HG03457 (cell line): ENCODE measurements at regions not wholly inside any gene's neighbourhood (a gene's known extent, or its start where the extent isn't known, plus 50 kb on each side); places are given as distances from the start of the nearest gene placed in this dataset.
A peak's percentile ranks its signal among the peaks of the same experiment; 100 is the strongest.

Experiments used
- ATAC-seq: cut with Tn5 transposase; IDR thresholded peaks from one replicate; pipeline ENCODE4 v1.9.1; 2021; ENCODE audit warnings: moderate number of reproducible peaks; ENCODE audit not compliant: unreplicated experiment

DNA sequence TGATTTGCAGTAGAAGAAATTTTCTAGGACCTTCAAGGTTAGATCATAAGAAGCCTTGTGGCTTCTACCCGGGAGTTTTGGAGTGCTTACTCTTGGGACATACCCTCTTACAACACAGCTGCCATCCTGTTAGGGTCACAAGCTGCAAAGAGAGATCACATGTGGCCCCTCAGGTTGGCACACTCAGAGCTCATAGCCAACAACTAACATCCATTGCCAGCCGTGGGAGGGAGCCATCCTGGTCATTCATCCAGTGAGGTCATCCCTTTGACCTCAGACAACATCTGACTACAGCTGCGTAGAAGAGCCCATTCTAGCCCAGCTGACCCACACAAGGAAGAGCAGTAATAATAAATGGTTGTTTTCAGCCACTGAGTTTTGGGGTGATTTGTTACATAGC lies 76.9 kb upstream of the NABP1 start:
- ATAC-seq = no peak

DNA sequence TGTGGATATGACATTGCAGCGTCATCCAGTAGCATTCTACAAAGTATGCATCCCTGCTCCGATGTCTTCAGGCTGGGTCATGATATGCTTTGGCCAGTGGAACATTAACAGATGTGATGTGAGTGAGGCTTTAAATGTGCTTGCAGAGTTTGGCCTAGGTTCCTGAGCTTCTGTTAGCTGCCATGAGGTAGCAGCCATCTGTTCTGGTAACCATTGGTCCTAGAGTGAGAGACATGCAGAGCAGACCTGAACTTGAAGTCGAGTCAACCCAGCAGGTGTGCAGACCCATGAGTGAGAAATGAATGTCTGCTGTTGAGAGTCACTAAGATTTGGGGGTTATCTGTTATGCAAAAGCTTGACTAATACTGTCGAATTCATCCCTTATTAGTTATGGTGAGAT lies 73.8 kb upstream of the NABP1 start:
- no peak for ATAC-seq

DNA sequence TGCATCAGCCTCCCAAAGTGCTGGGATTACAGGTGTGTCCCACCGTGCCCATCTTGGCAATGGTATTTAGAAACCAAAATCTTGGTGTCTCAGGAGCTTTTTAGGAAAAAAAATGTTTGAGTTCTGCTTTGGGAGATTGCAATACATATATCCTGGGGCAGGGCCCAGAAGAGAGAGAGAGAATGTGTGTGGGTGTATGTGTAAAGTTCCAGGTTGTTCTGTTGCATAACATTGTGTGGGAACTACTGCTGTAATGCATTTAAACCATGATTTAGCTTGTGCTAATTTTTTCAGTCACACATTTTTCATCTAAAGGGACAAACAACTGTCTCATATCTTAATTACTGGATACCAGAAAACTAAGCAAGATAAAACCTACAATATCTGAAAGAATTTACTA lies 70.8 kb upstream of the NABP1 start:
- ATAC-seq = no peak

DNA sequence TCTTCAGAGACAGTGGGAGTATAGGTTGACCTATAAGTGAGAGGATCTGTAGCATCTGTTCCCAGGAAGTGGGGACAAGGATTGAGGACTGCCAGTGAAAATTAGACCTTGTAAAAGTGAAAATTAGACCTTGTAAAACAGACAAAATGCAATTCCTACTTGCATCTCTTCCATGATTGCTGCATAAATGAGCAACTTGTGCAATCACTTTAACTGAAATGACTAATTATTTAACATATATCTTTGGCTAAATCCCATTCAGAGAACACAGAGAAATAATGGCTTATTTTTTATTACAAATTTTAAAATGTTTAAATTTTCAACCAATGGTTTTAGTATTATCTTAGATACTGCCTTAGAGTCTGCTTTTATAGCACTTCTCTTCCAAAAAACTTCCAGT lies 67.2 kb upstream of the NABP1 start:
- no peak for ATAC-seq

DNA sequence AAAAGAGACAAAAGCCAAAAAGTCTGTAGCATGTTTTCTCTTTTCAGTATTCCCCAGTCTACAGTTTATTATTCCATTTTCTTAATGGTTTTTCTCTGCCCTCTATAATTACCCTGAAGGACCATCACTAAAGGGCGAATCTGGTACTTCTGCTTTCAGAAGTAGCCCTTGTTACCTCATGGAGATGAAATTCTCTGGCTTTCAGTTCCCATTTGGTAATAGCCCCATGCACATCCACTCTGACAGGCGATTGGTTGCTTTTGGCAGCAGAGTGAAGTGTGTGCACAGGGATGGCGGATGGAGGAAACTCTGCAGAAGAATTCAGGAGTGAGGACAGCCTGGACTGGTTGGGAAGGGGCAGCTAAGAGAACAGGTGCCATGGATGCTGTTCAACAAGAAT lies 66.3 kb upstream of the NABP1 start:
- ATAC-seq = peak; percentile 98

DNA sequence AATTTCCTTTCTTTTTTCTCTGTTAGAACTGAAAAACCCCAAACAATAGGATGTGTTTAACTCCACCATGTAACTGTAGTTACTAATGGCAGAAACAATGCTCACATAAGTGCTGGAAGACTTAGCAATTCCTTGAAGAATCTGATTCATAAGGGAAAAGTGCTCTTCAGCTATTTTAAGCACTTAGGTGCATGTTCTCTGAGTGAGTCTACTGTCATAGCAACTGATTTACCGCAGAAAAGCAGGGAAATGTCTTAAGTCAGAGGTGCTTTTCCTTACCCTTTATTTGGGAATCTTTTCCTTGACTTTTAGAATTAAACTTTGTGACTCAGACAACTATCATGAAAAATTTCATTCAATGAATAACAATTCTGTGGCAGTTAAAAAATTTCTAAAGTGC lies 65.4 kb upstream of the NABP1 start:
- ATAC-seq = no peak

DNA sequence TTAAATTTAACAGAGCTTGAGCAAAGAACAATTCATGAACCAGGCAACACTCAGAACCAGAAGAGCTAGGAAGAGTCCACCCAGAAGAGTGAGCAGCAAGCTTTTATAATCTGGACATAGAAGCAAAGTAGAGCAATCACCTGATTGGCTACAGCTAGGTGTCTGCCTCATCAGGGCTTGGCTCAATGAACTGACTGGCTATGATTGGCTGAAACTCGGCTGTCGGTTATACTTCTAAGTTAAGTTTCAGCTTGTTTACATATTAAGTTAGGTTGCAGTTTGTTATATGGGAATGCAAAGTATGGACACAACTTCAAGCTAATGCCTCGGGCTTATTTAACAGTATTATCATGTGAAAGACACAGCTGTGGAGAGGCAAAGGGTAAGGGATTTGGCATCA lies 63.2 kb upstream of the NABP1 start:
- no peak for ATAC-seq

DNA sequence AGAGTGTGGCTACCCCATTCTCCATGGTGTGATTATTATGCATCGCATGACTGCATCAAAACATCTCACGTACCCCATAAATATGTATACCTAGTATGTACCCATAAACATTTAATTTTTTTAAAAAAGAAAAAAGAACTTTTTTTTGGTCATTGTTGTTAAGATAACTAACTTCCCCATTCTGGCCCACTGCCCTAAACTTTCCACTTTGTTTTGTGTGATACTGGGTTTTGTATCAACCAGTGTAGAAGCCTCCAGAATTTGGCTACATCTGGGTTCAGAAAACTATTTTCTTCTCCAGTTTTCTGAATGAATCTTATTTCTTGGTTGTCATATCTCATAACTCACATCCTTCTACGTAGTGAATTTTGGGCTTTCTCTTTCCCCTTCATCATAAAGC lies 62.3 kb upstream of the NABP1 start:
- ATAC-seq = no peak

DNA sequence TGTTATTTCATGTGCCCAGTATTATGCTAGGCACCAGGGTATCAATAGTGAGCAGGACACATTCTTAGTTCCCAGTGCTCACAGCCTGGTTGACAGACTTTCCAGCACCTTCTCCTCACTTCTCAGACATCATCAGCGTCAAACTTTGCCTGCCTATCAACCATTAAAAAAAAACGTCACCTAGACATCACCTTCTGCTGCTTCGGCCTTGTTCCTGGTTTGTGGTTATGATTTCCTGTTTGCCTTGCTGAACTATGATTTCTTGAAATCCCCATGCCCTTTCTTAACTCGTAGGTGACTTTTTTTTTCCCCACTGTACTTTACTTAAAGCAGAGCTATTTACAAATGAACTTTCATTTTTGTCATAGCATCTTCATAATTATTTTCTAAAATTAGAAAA lies 60.4 kb upstream of the NABP1 start:
- ATAC-seq = peak; percentile 89

DNA sequence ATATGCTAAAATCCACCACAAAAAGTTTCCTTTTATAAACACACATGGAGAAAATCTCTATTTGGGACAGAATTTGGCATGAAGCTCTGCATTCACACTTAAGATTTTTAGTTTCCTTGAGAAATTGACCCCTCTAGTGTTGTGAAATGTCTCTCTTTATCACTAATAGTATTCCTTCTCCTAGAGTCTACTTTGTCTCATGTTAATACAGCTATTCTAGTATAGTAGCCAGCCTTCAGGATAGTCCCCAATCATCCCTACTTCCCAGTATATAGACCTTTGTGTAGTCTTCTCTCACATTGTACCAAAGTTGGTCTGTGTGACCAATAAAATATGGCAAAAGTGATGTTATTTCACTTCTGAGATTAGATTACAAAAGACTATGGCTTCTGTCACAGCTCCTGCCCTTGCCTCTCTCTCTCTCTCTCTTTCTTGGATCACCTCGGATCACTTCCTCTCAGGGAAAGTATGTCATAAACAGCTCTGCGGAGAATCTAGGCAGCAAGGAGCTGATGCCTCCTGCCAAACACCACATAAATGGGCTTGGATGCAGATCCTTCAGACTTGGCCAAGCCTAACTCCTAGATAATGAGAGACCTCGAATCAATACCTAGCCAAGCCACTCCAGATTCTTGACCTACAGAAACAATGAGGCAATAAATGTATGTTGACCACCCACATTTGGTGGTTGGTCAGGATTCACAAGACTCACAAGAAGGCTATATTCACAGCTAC lies 59.7 kb upstream of the NABP1 start:
- no peak for ATAC-seq

DNA sequence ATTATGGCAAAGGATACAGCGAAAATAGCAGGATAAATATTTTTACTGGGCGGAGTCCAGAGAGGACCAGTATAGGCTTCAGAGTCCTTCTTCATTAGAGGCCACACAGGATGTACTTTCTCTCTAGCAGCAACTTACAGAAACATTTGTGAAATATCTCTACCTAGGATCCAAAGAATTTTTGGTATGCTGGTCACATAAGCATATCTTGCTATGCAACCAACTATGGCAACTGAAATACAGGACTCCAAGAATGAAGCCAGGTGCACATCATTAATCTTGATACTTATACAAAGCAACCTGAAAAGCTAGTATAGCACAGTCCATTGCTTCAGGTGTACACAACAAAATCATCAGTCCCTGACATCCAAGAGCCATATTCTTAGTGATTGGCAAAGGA lies 59.1 kb upstream of the NABP1 start:
- no peak for ATAC-seq

DNA sequence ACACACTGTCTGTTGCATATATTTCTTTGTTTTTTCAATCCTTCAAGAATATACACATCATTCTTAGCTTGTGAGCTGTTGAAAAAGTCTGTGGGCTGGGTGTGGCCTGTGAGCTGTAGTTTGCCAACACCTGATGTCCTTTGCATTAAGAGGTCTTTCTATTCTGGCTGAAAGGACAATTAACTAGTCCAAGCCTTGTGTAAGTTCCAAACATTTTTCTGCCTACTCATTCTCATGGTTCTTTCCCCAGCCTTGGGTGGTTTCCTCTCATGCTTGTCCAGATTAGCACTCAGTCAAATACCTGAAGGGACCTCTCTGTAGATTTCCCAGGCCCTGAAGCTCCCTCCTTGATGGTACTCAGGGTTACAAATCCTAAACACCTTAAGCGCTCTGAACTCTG lies 57.8 kb upstream of the NABP1 start:
- ATAC-seq = no peak

DNA sequence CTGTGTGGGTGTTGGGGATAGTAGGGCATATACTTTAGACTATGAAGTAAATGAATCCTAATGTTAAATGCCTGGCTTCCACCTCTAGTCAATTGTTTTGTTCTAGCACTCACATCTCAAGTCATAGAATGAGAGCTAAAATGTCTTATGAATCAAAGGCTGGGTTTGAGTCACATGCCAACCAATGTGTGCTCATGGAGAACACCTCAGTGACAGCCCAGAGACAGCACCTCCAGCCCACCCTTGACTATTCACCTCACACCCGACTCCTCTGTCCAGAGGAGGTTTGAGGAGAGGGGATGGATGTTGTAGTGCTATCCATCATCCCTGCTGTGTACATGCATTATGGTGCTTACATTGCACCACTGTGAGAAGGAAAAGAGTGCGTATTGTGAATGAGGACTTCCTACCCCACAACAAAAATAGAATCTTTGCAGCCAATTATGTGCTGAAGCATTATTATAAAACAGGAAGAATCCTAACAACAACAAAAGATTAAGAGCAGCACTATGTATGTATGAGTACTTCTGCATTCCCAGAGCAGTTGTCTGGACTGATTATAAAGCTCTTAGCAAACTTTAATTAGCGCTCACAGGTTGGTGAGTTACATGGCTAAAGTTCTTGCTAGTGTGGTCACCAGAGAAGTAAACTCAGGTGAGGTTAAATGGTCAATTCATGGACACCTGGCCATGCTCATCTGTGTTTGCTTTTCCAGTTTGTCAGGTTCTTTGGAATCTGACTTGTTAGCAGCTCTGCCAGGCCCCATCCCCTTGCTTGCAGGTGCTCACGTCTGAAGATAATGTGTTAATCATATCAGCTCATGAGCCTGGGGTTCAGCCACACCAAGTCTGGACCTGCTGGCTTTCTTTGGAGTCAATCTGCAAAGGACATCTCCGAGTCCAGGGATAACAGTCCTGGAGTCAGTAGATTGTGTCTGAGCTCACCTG lies 55.3 kb upstream of the NABP1 start:
- no peak for ATAC-seq

DNA sequence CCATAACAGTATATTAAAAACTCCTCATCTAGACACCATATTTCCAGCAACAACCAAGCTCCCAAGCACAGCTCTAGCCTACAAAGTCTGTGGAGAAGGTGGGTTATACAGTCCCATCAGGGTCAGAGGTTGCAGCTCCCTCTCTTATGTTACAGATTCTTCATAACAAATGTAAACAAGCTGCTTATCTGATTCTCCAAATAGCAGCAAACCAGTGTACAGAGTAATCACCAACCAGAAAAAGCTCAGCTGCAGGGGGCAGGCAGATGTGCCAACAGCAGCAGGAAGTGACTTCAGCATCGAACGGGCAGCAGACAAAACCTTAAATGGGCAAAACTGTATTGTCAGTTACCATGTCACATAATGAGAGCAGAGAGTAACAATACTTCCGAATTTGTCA lies 52.9 kb upstream of the NABP1 start:
- ATAC-seq = no peak

DNA sequence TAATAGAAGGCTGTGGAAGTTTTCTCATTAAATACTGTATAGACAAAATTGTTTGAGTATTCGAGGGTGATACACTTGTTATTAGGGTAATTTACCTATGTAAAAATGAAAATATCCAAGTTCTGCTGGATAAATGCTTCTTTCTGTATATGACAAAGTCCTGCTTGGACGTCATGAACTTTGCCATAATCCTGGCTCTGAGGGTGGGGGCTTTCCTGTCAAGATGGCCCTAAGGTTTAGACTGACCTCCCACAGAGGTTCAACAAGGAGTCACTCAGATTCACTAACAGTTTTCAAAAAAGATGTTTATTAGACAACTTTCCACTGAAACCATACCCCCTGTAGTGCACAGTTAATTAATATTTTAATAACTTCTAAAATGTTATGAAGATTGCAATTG lies 52.5 kb upstream of the NABP1 start:
- ATAC-seq = no peak

DNA sequence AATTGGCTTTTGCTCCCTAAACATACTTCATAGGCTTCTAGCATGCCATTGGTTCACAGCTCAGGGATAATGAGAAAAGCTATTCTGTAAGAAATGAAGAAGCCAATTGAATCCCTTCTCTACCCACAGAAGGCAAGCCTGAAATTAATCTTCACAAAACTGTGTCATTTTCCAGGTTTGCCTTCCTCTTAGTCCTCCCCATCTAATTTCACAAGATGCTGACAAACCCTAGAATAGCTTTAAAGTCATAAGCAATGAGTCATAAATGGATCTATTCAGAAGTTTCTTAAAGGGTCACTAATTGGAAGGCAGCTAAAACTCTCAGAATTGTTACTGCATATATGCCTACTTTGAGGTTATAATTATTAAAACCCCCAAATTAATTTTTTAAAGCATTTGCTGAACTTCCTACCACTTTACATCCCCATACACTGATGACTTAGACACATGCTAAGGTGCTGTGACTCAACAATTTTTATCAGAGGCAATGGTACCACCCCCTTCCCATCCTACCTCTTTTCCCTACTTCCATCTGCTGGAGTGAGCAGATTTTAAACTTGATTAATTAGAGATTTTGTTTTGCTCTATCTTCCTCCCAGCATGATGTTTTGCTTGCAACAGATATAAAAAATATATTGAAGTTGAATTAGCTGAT lies 51.3 kb upstream of the NABP1 start:
- ATAC-seq = no peak

DNA sequence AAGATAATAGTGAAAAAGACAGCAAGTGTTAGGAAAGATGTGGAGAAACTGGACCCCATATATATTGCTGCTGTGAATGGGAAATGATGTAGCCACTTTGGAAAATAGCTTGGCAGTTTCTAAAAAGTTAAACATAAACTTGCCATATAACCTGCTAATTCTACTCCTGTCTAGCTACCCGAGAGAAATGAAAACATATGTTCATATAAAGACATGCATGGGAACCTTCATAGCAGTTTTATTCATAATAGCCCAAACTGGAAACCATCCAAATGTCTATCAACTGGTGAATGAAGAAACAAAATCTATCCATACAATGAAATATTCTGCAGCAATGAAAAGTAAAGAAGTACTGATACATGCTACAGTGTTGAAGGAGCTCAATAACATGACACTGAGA lies 50.4 kb upstream of the NABP1 start:
- no peak for ATAC-seq
